ENCODE measurements at regions not wholly inside any gene's neighbourhood (a gene's known extent, or its start where the extent isn't known, plus 50 kb on each side); places are given as distances from the start of the nearest gene placed in this dataset.

- DNase-seq (ENCODE audit: low read depth), result no peak
These were observed 57.7 kb upstream of the RPL38 start for GRCh38 chr17:74145756-74146155.

GRCh38 chr17:74146196-74146595, 57.3 kb upstream of the RPL38 start:
- DNase-seq (ENCODE audit: low read depth), result no peak

GRCh38 chr17:74147056-74147835, 56.2 kb upstream of the RPL38 start:
- DNase-seq (ENCODE audit: low read depth), result no peak

- no peak for DNase-seq (ENCODE audit: low read depth)
These were observed 55.5 kb upstream of the RPL38 start for GRCh38 chr17:74147966-74148365.

- no peak for DNase-seq (ENCODE audit: low read depth)
These were observed 55.0 kb upstream of the RPL38 start for GRCh38 chr17:74148446-74148845.

GRCh38 chr17:74148901-74149596, 54.4 kb upstream of the RPL38 start:
- no peak for DNase-seq (ENCODE audit: low read depth)

- DNase-seq (ENCODE audit: low read depth), result no peak
These were observed 53.7 kb upstream of the RPL38 start for GRCh38 chr17:74149597-74150427.

- no peak for DNase-seq (ENCODE audit: low read depth)
These were observed 53.0 kb upstream of the RPL38 start for GRCh38 chr17:74150428-74151025.

- no peak for DNase-seq (ENCODE audit: low read depth)
These were observed 51.7 kb upstream of the RPL38 start for GRCh38 chr17:74151551-74152315.

GRCh38 chr17:74152591-74153455, 50.7 kb upstream of the RPL38 start:
- DNase-seq (ENCODE audit: low read depth), result no peak

GRCh38 chr17:74153456-74153810, 50.0 kb upstream of the RPL38 start:
- DNase-seq (ENCODE audit: low read depth), result no peak
